IMR-90 (cell line): ENCODE measurements at regions not wholly inside any gene's neighbourhood (a gene's known extent, or its start where the extent isn't known, plus 50 kb on each side); places are given as distances from the start of the nearest gene placed in this dataset.

Experiments used
- ATAC-seq: fragments of 200-7000 bp; cut with Tn5 transposase; 2 replicates; pipeline ENCODE4 v1.9.1; 2020; ENCODE audit warnings: low read depth, mild to moderate bottlenecking, moderate library complexity
- BruUV-seq: library from RNA; stranded (reverse); fragments of 400-500 nt; replicated peaks from 2 replicates; lab custom pipeline; 2021; lab: Mats Ljungman, UMichigan
- CTCF ChIA-PET: fragments of 300-600 bp; formaldehyde crosslinking; extraction: SDS; loops from one replicate; lab custom pipeline; 2021; ENCODE audit warnings: antibody characterized with exemption; lab: Yijun Ruan, JAX
- POLR2A ChIA-PET: fragments of 300-600 bp; sonication (Branson Sonifier 250); formaldehyde crosslinking; loops from one replicate; lab custom pipeline; 2022; ENCODE audit warnings: antibody characterized with exemption; ENCODE audit not compliant: unreplicated experiment; lab: Charles Lee
- DNase-seq: peaks from one replicate; pipeline ENCODE4 v3.0.0; 2013
- H2AFZ ChIP-seq: replicated peaks from 2 replicates; pipeline ENCODE3; 2013; ENCODE audit warnings: low read length, mild to moderate bottlenecking; ENCODE audit not compliant: poor library complexity
- H2AK5ac ChIP-seq: 2 replicates; pipeline ENCODE4 v1.6.1; 2013; ENCODE audit warnings: low read depth, low read length, inconsistent platforms
- H2AK9ac ChIP-seq: replicated peaks from 2 replicates; pipeline ENCODE3; 2013; ENCODE audit warnings: mild to moderate bottlenecking, low read depth, low read length, moderate library complexity; ENCODE audit not compliant: poor library complexity
- H2BK120ac ChIP-seq: 2 replicates; pipeline ENCODE4 v1.6.1; 2013; ENCODE audit warnings: low read depth, low read length, inconsistent platforms
- H2BK15ac ChIP-seq: 3 replicates; pipeline ENCODE4 v1.6.1; 2013; ENCODE audit warnings: low read depth, low read length, inconsistent platforms
- H2BK20ac ChIP-seq: 2 replicates; pipeline ENCODE4 v1.6.1; 2013; ENCODE audit warnings: low read depth, mild to moderate bottlenecking, inconsistent platforms, low read length, moderate library complexity
- H2BK5ac ChIP-seq: 2 replicates; pipeline ENCODE4 v1.6.1; 2013; ENCODE audit warnings: mild to moderate bottlenecking, low read depth, low read length, inconsistent platforms; ENCODE audit not compliant: poor library complexity, severe bottlenecking
- H3K14ac ChIP-seq: replicated peaks from 2 replicates; pipeline ENCODE4 v1.6.1; 2013; ENCODE audit warnings: low read depth, low read length, inconsistent platforms
- H3K18ac ChIP-seq: 2 replicates; pipeline ENCODE4 v1.6.1; 2013; ENCODE audit warnings: low read depth, low read length, control low read depth
- H3K23ac ChIP-seq: 2 replicates; pipeline ENCODE4 v1.6.1; 2013; ENCODE audit warnings: low read depth, low read length, inconsistent platforms
- H3K27ac ChIP-seq: 2 replicates; pipeline ENCODE4 v1.5.1; 2013; ENCODE audit warnings: mild to moderate bottlenecking, control low read depth, low read length; ENCODE audit not compliant: insufficient read depth
- H3K27me3 ChIP-seq: 2 replicates; pipeline ENCODE4 v1.6.1; 2013; ENCODE audit warnings: low read length; ENCODE audit not compliant: control insufficient read depth, insufficient read depth
- H3K36me3 ChIP-seq: 2 replicates; pipeline ENCODE4 v1.6.1; 2013; ENCODE audit warnings: low read length, mixed read lengths; ENCODE audit not compliant: control insufficient read depth, insufficient read depth
- H3K4ac ChIP-seq: 2 replicates; pipeline ENCODE4 v1.6.1; 2013; ENCODE audit warnings: low read depth, low read length, inconsistent platforms
- H3K4me1 ChIP-seq: 2 replicates; pipeline ENCODE4 v1.6.1; 2013; ENCODE audit warnings: low read length, mixed read lengths; ENCODE audit not compliant: control insufficient read depth, insufficient read depth
- H3K4me2 ChIP-seq: 2 replicates; pipeline ENCODE4 v1.6.1; 2013; ENCODE audit warnings: low read depth, mild to moderate bottlenecking, control low read depth, low read length, moderate library complexity
- H3K4me3 ChIP-seq: 2 replicates; pipeline ENCODE4 v1.5.1; 2013; ENCODE audit warnings: low read depth, mild to moderate bottlenecking, control low read depth, low read length, moderate library complexity; ENCODE audit not compliant: insufficient read depth
- H3K56ac ChIP-seq: 2 replicates; pipeline ENCODE4 v1.6.1; 2013; ENCODE audit warnings: low read length, inconsistent platforms; ENCODE audit not compliant: insufficient read depth; ENCODE audit errors: extremely low read depth
- H3K79me1 ChIP-seq, 2 experiments: 2 replicates each; pipeline ENCODE4 v1.6.1; 2013; ENCODE audit warnings: low read length in 2 of 2, inconsistent platforms in 1 of 2, low read depth in 1 of 2
- H3K9ac ChIP-seq: 2 replicates; pipeline ENCODE4 v1.6.1; 2013; ENCODE audit warnings: low read depth, low read length, control low read depth
- H3K9me1 ChIP-seq: 2 replicates; pipeline ENCODE4 v1.6.1; 2013; ENCODE audit warnings: low read length, inconsistent platforms; ENCODE audit not compliant: insufficient read depth
- H3K9me3 ChIP-seq: 2 replicates; pipeline ENCODE4 v1.6.1; 2013; ENCODE audit warnings: low read length; ENCODE audit not compliant: control insufficient read depth, insufficient read depth
- H4K20me1 ChIP-seq: 2 replicates; pipeline ENCODE4 v1.6.1; 2013; ENCODE audit warnings: low read length, inconsistent platforms; ENCODE audit not compliant: insufficient read depth
- H4K5ac ChIP-seq: 2 replicates; pipeline ENCODE4 v1.6.1; 2013; ENCODE audit warnings: mild to moderate bottlenecking, low read depth, low read length, control low read depth
- H4K8ac ChIP-seq, 2 experiments: 2 replicates each; pipeline ENCODE4 v1.6.1; 2013; ENCODE audit warnings: low read depth in 2 of 2, low read length in 2 of 2, control low read depth in 1 of 2, inconsistent platforms in 1 of 2
- H4K91ac ChIP-seq: 2 replicates; pipeline ENCODE4 v1.6.1; 2013; ENCODE audit warnings: low read depth, low read length, inconsistent platforms; ENCODE audit not compliant: insufficient read depth
- BHLHE40 ChIP-seq: fragments of 150-350 bp; IDR thresholded peaks from 2 replicates; pipeline ENCODE4 v1.6.1; 2016; ENCODE audit warnings: mild to moderate bottlenecking, low read depth, low read length
- CEBPB ChIP-seq: IDR thresholded peaks from 2 replicates; pipeline ENCODE4 v1.6.1; 2012; ENCODE audit warnings: low read depth, low read length, improper control_type of control experiment
- CHD1 ChIP-seq: IDR thresholded peaks from 2 replicates; pipeline ENCODE4 v1.6.1; 2012; ENCODE audit warnings: low read depth, low read length, improper control_type of control experiment
- CTCF ChIP-seq: conservative IDR thresholded peaks from 2 replicates; pipeline ENCODE4 v1.5.1; 2012; ENCODE audit warnings: mild to moderate bottlenecking, low read depth, low read length, improper control_type of control experiment
- MAFK ChIP-seq: IDR thresholded peaks from 2 replicates; pipeline ENCODE4 v1.6.1; 2012; ENCODE audit warnings: low read depth, low read length, improper control_type of control experiment
- MXI1 ChIP-seq: IDR thresholded peaks from 2 replicates; pipeline ENCODE4 v1.6.1; 2012; ENCODE audit warnings: low read depth, mild to moderate bottlenecking, low read length, moderate library complexity, borderline replicate concordance
- POLR2A ChIP-seq: IDR thresholded peaks from 2 replicates; pipeline ENCODE4 v1.6.1; 2012; ENCODE audit warnings: mild to moderate bottlenecking, low read depth, low read length
- RAD21 ChIP-seq: IDR thresholded peaks from 2 replicates; pipeline ENCODE4 v1.6.1; 2012; ENCODE audit warnings: low read length, improper control_type of control experiment
- RCOR1 ChIP-seq: IDR thresholded peaks from 2 replicates; pipeline ENCODE4 v1.6.1; 2012; ENCODE audit warnings: mild to moderate bottlenecking, low read length, improper control_type of control experiment; ENCODE audit not compliant: insufficient replicate concordance
- RFX5 ChIP-seq: IDR thresholded peaks from 2 replicates; pipeline ENCODE4 v1.8.0; 2012; ENCODE audit warnings: low read depth, mild to moderate bottlenecking, low read length, moderate library complexity
- SMC3 ChIP-seq: fragments of 150-350 bp; IDR thresholded peaks from 2 replicates; pipeline ENCODE4 v1.6.1; 2016; ENCODE audit warnings: low read depth, mild to moderate bottlenecking, antibody characterized with exemption, low read length, moderate library complexity
- dilution Hi-C: fragments of 300-500 bp; cut with HindIII; formaldehyde crosslinking; loops from one replicate; pipeline ENCODE4 v1.14.3; 2018; ENCODE audit warnings: low sequenced_read_pairs; ENCODE audit not compliant: unreplicated experiment
- in situ Hi-C: fragments of 300-500 bp; cut with MboI; formaldehyde crosslinking; loops from 3 replicates; pipeline ENCODE4 v1.14.3; 2019; ENCODE audit warnings: low sequenced_read_pairs, inconsistent platforms, mixed read lengths
- intact Hi-C: fragments of 100-400 bp; cut with micrococcal nuclease; formaldehyde crosslinking; loops from 2 replicates; pipeline ENCODE4 v1.10.0; 2022

- Histone ChIP-seq H3K18ac (peak overlapping the region; percentile 63), H4K20me1 (no peaks in the 10 kb centered on the region), H2AFZ (no peak overlapping the region), H3K27ac (peak overlapping the region; percentile 36), H4K8ac (peak overlapping the region; percentile 38 to 81; a peak in 3 of 4 replicates), H3K4me1 (peaks cover 5% of the 10 kb centered on the region), H3K14ac (peak overlapping the region; percentile 29), H3K4me2 (peak overlapping the region; percentile 63; the same call in 1 of the 2 replicates), H3K23ac (peak overlapping the region; percentile 27; the same call in 1 of the 2 replicates), H2AK5ac (peak overlapping the region; percentile 44; the same call in 1 of the 2 replicates), H2AK9ac (no peak overlapping the region), H3K9ac (no peak overlapping the region), H2BK5ac (peak overlapping the region; percentile 39), H4K5ac (peak overlapping the region; percentile 56), H3K9me3 (no peaks in the 10 kb centered on the region), H3K79me1 (no peaks in the 10 kb centered on the region), H3K9me1 (no peaks in the 10 kb centered on the region), H4K91ac (peak overlapping the region; percentile 66), H2BK15ac (peak overlapping the region; percentile 55; the same call in 1 of the 3 replicates), H3K27me3 (no peaks in the 10 kb centered on the region), H2BK20ac (peak overlapping the region; percentile 79), H3K56ac (no peak overlapping the region; the same call in 1 of the 2 replicates), H3K4ac (peak overlapping the region; percentile 58), H2BK120ac (peak overlapping the region; percentile 88), H3K36me3 (no peaks in the 10 kb centered on the region), H3K4me3 (no peak overlapping the region)
- peak; percentile 13 for DNase-seq
- TF ChIP-seq MAFK (no peak), POLR2A (no peak), RFX5 (no peak), RAD21 (no peak), CHD1 (no peak), CEBPB (no peak), BHLHE40 (no peak), MXI1 (no peak), CTCF (no peak), SMC3 (no peak), RCOR1 (no peak)
- intact Hi-C loops: no loop called here
- ATAC-seq: peak; percentile 31
- POLR2A ChIA-PET: no interaction called here
- dilution Hi-C loops: no loop called here
- CTCF ChIA-PET: no interaction called here
- BruUV-seq: no TSS peak
- in situ Hi-C loops: no loop called here
These were observed 369.6 kb downstream of the KCTD12 start for GRCh38 chr13:76516586-76516985.
